GM06990 (cell line): ENCODE measurements at regions not wholly inside any gene's neighbourhood (a gene's known extent, or its start where the extent isn't known, plus 50 kb on each side); places are given as distances from the start of the nearest gene placed in this dataset.

Experiments used
- DNase-seq: peaks from one replicate; pipeline ENCODE4 v3.0.0-alpha.2; 2011; ENCODE audit not compliant: insufficient read length; ENCODE audit errors: extremely low read depth
- H3K27me3 ChIP-seq: replicated peaks from 2 replicates; pipeline ENCODE4 v1.6.0; 2011; ENCODE audit warnings: low read length; ENCODE audit not compliant: control insufficient read depth, insufficient read depth
- H3K36me3 ChIP-seq: 2 replicates; pipeline ENCODE4 v1.5.1; 2011; ENCODE audit warnings: low read length; ENCODE audit not compliant: control insufficient read depth, insufficient read depth
- H3K4me3 ChIP-seq: replicated peaks from 2 replicates; pipeline ENCODE4 v1.5.1; 2011; ENCODE audit warnings: low read depth, mild to moderate bottlenecking, control low read depth, low read length
- CTCF ChIP-seq: IDR thresholded peaks from 2 replicates; pipeline ENCODE4 v1.5.1; 2011; ENCODE audit warnings: low read length, control low read depth, mild to moderate bottlenecking, inconsistent platforms; ENCODE audit not compliant: insufficient read depth, poor library complexity, severe bottlenecking

- no peak for DNase-seq
- peaks cover 1% of the 10 kb centered on the region for H3K27me3 ChIP-seq
- no peaks in the 10 kb centered on the region for H3K36me3 ChIP-seq
- TF ChIP-seq CTCF = no peak
- H3K4me3 ChIP-seq = no peak overlapping the region
Observed at GRCh38 chr10:17512341-17513001, 58.1 kb upstream of the ST8SIA6 start.

DNA sequence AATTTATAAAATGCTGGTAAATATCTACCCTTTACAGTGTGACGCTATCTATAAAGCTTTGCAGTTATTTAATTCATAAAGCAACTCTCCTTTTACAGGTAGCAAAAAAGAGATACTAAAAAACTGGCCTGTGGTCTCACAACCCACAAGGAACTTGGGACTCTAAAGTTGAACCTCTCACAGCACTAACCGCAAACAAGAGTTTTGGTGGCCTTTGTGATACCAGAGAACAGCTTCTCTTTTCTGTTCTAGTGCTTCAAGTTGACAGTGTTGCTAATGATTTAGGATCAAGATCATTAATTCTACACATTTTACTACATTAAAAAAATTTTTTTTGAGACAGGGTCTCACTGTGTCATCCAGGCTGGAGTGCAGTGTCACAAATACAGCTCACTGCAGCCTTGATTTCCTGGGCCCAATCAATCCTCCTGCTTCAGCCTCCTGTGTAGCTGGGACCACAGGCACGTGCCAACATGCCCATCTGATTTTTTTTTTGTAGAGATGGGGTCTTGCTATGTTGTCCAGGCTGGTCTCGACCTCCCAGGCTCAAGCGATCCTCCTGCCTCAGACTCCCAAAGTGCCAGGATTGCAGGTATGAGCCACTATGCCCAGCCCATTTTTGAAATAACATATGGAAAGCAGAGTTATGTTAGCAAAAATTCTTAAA lies 56.0 kb upstream of the ST8SIA6 start:
- TF ChIP-seq CTCF = no peak
- DNase-seq = peak; percentile 41
- H3K36me3 ChIP-seq = no peaks in the 10 kb centered on the region
- H3K4me3 ChIP-seq = no peak overlapping the region
- no peaks in the 10 kb centered on the region; the same call in 1 of the 2 replicates for H3K27me3 ChIP-seq

- Histone ChIP-seq H3K27me3 (no peaks in the 10 kb centered on the region), H3K36me3 (no peaks in the 10 kb centered on the region), H3K4me3 (no peak overlapping the region)
- no peak for DNase-seq
- TF ChIP-seq CTCF = no peak
Observed at GRCh38 chr10:17507538-17507937, 53.1 kb upstream of the ST8SIA6 start.

DNA sequence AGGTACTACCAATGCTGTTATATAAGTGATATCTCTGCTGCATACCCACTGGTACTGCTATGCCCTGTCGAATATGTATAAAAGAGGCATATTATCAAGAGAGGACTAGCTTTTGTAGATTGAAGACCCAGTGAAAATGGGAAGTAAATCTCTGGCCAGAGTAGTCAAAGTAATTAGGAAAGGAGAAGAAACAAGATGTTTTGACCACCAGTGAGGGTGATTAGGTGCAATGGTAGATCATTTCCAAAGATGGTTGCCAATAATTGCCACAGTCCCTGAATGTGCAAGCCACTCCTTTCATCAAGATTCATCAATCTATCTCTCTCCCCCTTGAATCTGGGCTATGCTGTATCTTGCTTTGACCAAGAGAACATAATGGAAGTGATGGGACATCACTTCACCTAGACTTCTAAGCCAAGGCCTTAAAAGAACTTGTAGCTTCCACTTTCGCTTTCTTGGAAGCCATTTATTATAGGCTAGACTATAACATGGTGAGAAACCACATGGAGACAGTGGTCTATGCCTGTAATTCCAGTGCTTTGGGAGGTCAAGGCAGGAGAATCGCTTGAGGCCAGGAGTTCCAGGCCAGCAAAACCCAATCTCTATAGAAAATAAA lies 52.6 kb upstream of the ST8SIA6 start:
- no peaks in the 10 kb centered on the region for H3K27me3 ChIP-seq
- no peak for TF ChIP-seq CTCF
- DNase-seq = no peak

DNA sequence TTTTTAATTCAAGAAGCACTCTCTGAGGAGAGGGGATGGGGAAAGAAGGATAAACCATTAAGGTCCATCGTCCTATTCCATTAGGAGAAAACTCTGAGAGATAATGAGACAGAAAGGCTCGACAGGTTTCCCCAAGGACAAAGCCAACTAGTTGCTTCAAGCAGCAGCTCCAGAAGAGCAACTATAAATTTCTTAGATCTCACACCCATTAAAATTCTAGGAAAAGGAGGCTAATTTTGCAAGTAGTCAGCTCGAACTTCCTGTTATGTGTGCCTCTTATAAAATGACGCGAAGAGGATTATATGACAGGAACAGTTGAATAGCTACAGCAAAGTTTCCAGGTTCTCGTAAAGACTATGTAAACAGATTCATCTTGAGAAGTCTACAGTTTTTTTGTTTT lies 52.0 kb upstream of the ST8SIA6 start:
- H3K4me3 ChIP-seq = no peak overlapping the region
- no peaks in the 10 kb centered on the region for H3K36me3 ChIP-seq
- H3K27me3 ChIP-seq = no peaks in the 10 kb centered on the region
- DNase-seq = no peak
- TF ChIP-seq CTCF = no peak

More for the DNA sequence above, 52.6 kb upstream of the ST8SIA6 start:
- Histone ChIP-seq H3K4me3 (no peak overlapping the region), H3K36me3 (no peaks in the 10 kb centered on the region)
